C4-2B (cell line): ENCODE measurements at regions not wholly inside any gene's neighbourhood (a gene's known extent, or its start where the extent isn't known, plus 50 kb on each side); places are given as distances from the start of the nearest gene placed in this dataset.

Experiments used
- CTCF ChIP-seq: fragments of 450-650 bp; conservative IDR thresholded peaks from 2 replicates; pipeline ENCODE4 v1.5.1; 2017; ENCODE audit warnings: mild to moderate bottlenecking
- ZFX ChIP-seq: fragments of 450-650 bp; IDR thresholded peaks from 2 replicates; pipeline ENCODE4 v1.6.1; 2017

GRCh38 chrX:39809331-39809730 lies 288.4 kb downstream of the BCOR start:
- no peak for TF ChIP-seq CTCF
- no peak for TF ChIP-seq ZFX
